ENCODE measurements at regions not wholly inside any gene's neighbourhood (a gene's known extent, or its start where the extent isn't known, plus 50 kb on each side); places are given as distances from the start of the nearest gene placed in this dataset.

DNA sequence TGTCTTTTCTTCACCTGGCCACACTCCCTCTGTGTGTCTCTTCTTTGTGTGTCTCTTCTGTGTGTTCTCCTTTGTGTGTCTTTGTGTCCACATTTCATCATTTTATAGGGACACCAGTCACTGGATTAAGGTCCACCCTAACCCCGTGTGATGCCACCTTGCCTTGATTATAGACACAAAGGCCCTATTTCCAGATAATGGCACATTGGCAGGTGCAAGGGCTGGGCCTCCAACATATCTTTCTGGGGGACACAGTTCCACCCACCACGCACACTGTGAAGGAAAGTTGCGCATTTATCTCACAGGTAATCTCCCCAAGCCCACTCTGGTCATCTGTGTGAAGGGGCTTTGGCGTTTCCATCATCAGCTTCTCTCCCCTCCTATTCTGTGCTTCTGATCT is 334.6 kb upstream of the IRX1 start:
- TF ChIP-seq, protein P1, sequence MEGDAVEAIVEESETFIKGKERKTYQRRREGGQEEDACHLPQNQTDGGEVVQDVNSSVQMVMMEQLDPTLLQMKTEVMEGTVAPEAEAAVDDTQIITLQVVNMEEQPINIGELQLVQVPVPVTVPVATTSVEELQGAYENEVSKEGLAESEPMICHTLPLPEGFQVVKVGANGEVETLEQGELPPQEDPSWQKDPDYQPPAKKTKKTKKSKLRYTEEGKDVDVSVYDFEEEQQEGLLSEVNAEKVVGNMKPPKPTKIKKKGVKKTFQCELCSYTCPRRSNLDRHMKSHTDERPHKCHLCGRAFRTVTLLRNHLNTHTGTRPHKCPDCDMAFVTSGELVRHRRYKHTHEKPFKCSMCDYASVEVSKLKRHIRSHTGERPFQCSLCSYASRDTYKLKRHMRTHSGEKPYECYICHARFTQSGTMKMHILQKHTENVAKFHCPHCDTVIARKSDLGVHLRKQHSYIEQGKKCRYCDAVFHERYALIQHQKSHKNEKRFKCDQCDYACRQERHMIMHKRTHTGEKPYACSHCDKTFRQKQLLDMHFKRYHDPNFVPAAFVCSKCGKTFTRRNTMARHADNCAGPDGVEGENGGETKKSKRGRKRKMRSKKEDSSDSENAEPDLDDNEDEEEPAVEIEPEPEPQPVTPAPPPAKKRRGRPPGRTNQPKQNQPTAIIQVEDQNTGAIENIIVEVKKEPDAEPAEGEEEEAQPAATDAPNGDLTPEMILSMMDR (IDR thresholded peaks at IDR 0.05): no peak
- no peak for TF ChIP-seq JUN (IDR thresholded peaks at IDR 0.05)
- TF ChIP-seq POLR2A (IDR thresholded peaks at IDR 0.05; ENCODE audit: low read length): no peak
- TF ChIP-seq REST (IDR thresholded peaks at IDR 0.05): no peak
- no peak for TF ChIP-seq SREBF2 (IDR thresholded peaks at IDR 0.05)
- no peak for TF ChIP-seq CHD4 (IDR thresholded peaks at IDR 0.05; ENCODE audit: borderline replicate concordance)
- TF ChIP-seq EP300 (IDR thresholded peaks at IDR 0.05): no peak
- TF ChIP-seq EHMT2 (IDR thresholded peaks at IDR 0.05; ENCODE audit: low read depth): no peak
- TF ChIP-seq, protein P2, sequence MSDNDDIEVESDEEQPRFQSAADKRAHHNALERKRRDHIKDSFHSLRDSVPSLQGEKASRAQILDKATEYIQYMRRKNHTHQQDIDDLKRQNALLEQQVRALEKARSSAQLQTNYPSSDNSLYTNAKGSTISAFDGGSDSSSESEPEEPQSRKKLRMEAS (IDR thresholded peaks at IDR 0.05): no peak
- TF ChIP-seq RARB (CRISPR knock-in tag; IDR thresholded peaks at IDR 0.05): no peak

All from A549 (cell line).